ENCODE measurements at regions not wholly inside any gene's neighbourhood (a gene's known extent, or its start where the extent isn't known, plus 50 kb on each side); places are given as distances from the start of the nearest gene placed in this dataset.

GRCh38 chrX:99353412-99353811 lies 1056.7 kb downstream of the PCDH19 start:
- BruUV-seq (replicated peaks) = no TSS peak
- no peak for ATAC-seq
- H4K20me1 ChIP-seq (ENCODE audit: low read length) = no peaks in the 10 kb centered on the region

GRCh38 chrX:99348256-99348655 lies 1061.8 kb downstream of the PCDH19 start:
- Histone ChIP-seq H3K9me3 (ENCODE audit: low read length) (no peaks in the 10 kb centered on the region), H3K4me2 (ENCODE audit: low read length) (no peak overlapping the region), H3K4me3 (ENCODE audit: low read length) (no peak overlapping the region), H3K9me2 (replicated peaks; ENCODE audit: low read length) (no peaks in the 10 kb centered on the region), H3K9ac (ENCODE audit: low read length) (no peak overlapping the region), H3K79me2 (ENCODE audit: low read length) (no peaks in the 10 kb centered on the region), H3K27ac (ENCODE audit: low read length) (no peak overlapping the region), H3K36me3 (ENCODE audit: low read depth, low read length) (no peaks in the 10 kb centered on the region), H3K4me1 (ENCODE audit: insufficient read depth, low read length) (no peaks in the 10 kb centered on the region), H4K20me1 (ENCODE audit: low read length) (no peaks in the 10 kb centered on the region), H3F3A (ENCODE audit: low read length, unreplicated experiment) (no peaks in the 10 kb centered on the region), H2AFZ (ENCODE audit: low read length) (no peak overlapping the region), H3K27me3 (ENCODE audit: low read length) (no peaks in the 10 kb centered on the region)
- TF ChIP-seq CTCF (conservative IDR thresholded peaks at IDR 0.05; ENCODE audit: low read depth, low read length) (no peak), EZH2phosphoT487 (IDR thresholded peaks at IDR 0.05; ENCODE audit: borderline replicate concordance, low read length) (no peak), EZH2 (IDR thresholded peaks at IDR 0.05; ENCODE audit: low read length, unreplicated experiment) (no peak)
- DNase-seq (no peak), ATAC-seq (no peak)
- ChIA-PET POLR2A (ENCODE audit: unreplicated experiment) (no interaction called here), CTCF (no interaction called here)
- BruUV-seq (replicated peaks) = no TSS peak
- intact Hi-C loops (cut with micrococcal nuclease) = no loop called here

More at GRCh38 chrX:99353412-99353811, 1056.7 kb downstream of the PCDH19 start:
- Histone ChIP-seq H3K4me2 (ENCODE audit: low read length) (no peak overlapping the region), H3K27ac (ENCODE audit: low read length) (no peak overlapping the region), H3K27me3 (ENCODE audit: low read length) (no peaks in the 10 kb centered on the region), H3K4me3 (ENCODE audit: low read length) (no peak overlapping the region), H3K4me1 (ENCODE audit: insufficient read depth, low read length) (no peaks in the 10 kb centered on the region), H3K36me3 (ENCODE audit: low read depth, low read length) (no peaks in the 10 kb centered on the region), H3K9me2 (replicated peaks; ENCODE audit: low read length) (no peaks in the 10 kb centered on the region), H2AFZ (ENCODE audit: low read length) (no peak overlapping the region), H3K9ac (ENCODE audit: low read length) (no peak overlapping the region), H3K79me2 (ENCODE audit: low read length) (no peaks in the 10 kb centered on the region), H3F3A (ENCODE audit: low read length, unreplicated experiment) (no peaks in the 10 kb centered on the region), H3K9me3 (ENCODE audit: low read length) (no peaks in the 10 kb centered on the region)
- intact Hi-C loops (cut with micrococcal nuclease) = no loop called here
- DNase-seq = no peak
- ChIA-PET CTCF (no interaction called here), POLR2A (ENCODE audit: unreplicated experiment) (no interaction called here)
- TF ChIP-seq EZH2phosphoT487 (IDR thresholded peaks at IDR 0.05; ENCODE audit: borderline replicate concordance, low read length) (no peak), EZH2 (IDR thresholded peaks at IDR 0.05; ENCODE audit: low read length, unreplicated experiment) (no peak), CTCF (conservative IDR thresholded peaks at IDR 0.05; ENCODE audit: low read depth, low read length) (no peak)

- Histone ChIP-seq H3K79me2 (ENCODE audit: low read length) (no peaks in the 10 kb centered on the region), H3K36me3 (ENCODE audit: low read depth, low read length) (no peaks in the 10 kb centered on the region), H2AFZ (ENCODE audit: low read length) (no peak overlapping the region), H3K27ac (ENCODE audit: low read length) (no peak overlapping the region), H4K20me1 (ENCODE audit: low read length) (no peaks in the 10 kb centered on the region), H3K4me2 (ENCODE audit: low read length) (no peak overlapping the region), H3K9ac (ENCODE audit: low read length) (no peak overlapping the region), H3K4me3 (ENCODE audit: low read length) (no peak overlapping the region), H3K9me2 (replicated peaks; ENCODE audit: low read length) (no peaks in the 10 kb centered on the region), H3K4me1 (ENCODE audit: insufficient read depth, low read length) (no peaks in the 10 kb centered on the region), H3F3A (ENCODE audit: low read length, unreplicated experiment) (no peaks in the 10 kb centered on the region), H3K27me3 (ENCODE audit: low read length) (no peaks in the 10 kb centered on the region), H3K9me3 (ENCODE audit: low read length) (no peaks in the 10 kb centered on the region)
- POLR2A ChIA-PET (ENCODE audit: unreplicated experiment) = no interaction called here
- no peak for ATAC-seq
- TF ChIP-seq EZH2 (IDR thresholded peaks at IDR 0.05; ENCODE audit: low read length, unreplicated experiment) (no peak), CTCF (conservative IDR thresholded peaks at IDR 0.05; ENCODE audit: low read depth, low read length) (no peak), EZH2phosphoT487 (IDR thresholded peaks at IDR 0.05; ENCODE audit: borderline replicate concordance, low read length) (no peak)
- no peak for DNase-seq
- no TSS peak for BruUV-seq (replicated peaks)
- CTCF ChIA-PET = no interaction called here
- intact Hi-C loops (cut with micrococcal nuclease) = no loop called here
Observed at GRCh38 chrX:99308302-99308701, 1101.8 kb downstream of the PCDH19 start.
